ENCODE measurements at regions not wholly inside any gene's neighbourhood (a gene's known extent, or its start where the extent isn't known, plus 50 kb on each side); places are given as distances from the start of the nearest gene placed in this dataset.

- no peak for TF ChIP-seq CTCF (IDR thresholded peaks at IDR 0.05; ENCODE audit: low read depth, low read length, poor library complexity, severe bottlenecking)
- no peak for TF ChIP-seq EZH2phosphoT487 (IDR thresholded peaks at IDR 0.05; ENCODE audit: borderline replicate concordance, low read length)
Observed at GRCh38 chr9:73890685-73891277, 606.4 kb upstream of the RORB start.

All from DOHH2 (cell line).